Adrenal gland (tissue), 9 donors: ENCODE measurements at regions not wholly inside any gene's neighbourhood (a gene's known extent, or its start where the extent isn't known, plus 50 kb on each side); places are given as distances from the start of the nearest gene placed in this dataset.
A peak's percentile ranks its signal among the peaks of the same experiment; 100 is the strongest.

Source experiments
- DNase-seq, 7 donors: peaks; one replicate each; pipeline ENCODE4 v3.0.0-alpha.2; 2019 to 2020
- H3K27ac ChIP-seq, 5 donors: fragments of 200-600 bp; sonication (generic) in 4 of 5; 1 replicate in 3 of 5; 2 replicates in 2 of 5; pipeline versions ENCODE4 v1.5.1 to v1.8.0; 2016 to 2020; ENCODE audit warnings: mild to moderate bottlenecking in 1 of 5
- H3K27me3 ChIP-seq: fragments of 200-600 bp; 2 replicates; pipeline ENCODE4 v1.8.0; 2021
- H3K36me3 ChIP-seq, 2 donors: fragments of 200-600 bp; replicated peaks in 1 of 2; 1 replicate in 1 of 2; 2 replicates in 1 of 2; pipeline versions ENCODE4 v1.5.1 to v1.8.0; 2018 to 2022
- H3K4me1 ChIP-seq, 2 donors: fragments of 200-600 bp; replicated peaks in 1 of 2; 1 replicate in 1 of 2; 2 replicates in 1 of 2; pipeline versions ENCODE4 v1.5.1 to v1.8.0; 2018 to 2021
- H3K4me3 ChIP-seq, 4 donors: fragments of 200-600 bp; sonication (generic) in 3 of 4; one replicate each; pipeline ENCODE4 v1.5.1; 2016 to 2018
- H3K9me3 ChIP-seq, 3 donors: fragments of 200-600 bp; sonication (generic) in 1 of 3; replicated peaks in 1 of 3; 1 replicate in 2 of 3; 2 replicates in 1 of 3; pipeline versions ENCODE4 v1.5.1 to v1.8.0; 2016 to 2021
- POLR2A ChIP-seq, 2 donors: fragments of 450-650 bp; IDR thresholded peaks; one replicate each; pipeline ENCODE4 v1.6.1; 2017; ENCODE audit warnings: antibody characterized with exemption in 2 of 2, mild to moderate bottlenecking in 2 of 2, moderate library complexity in 1 of 2
- WGBS, 4 donors: extraction: QIAGEN DNeasy Blood & Tissue Kit in 2 of 4; methylation state at CpG; one replicate each; pipeline versions ENCODE4 v1.1.5 to v1.1.7; 2013 to 2017; 5-methylcytosine and 5-hydroxymethylcytosine counted together
- intact Hi-C, 2 donors: fragments of 100-400 bp; cut with DNase I; formaldehyde crosslinking; loops; one replicate each; pipeline versions ENCODE4 v1.14.1 to v1.15.0; 2022 to 2023
- TF ChIP-seq, protein P1 (sequence below), 6 experiments: fragments of 450-650 bp in 4 of 6; fragments of 200-600 bp in 2 of 6; sonication (generic) in 1 of 6; IDR thresholded peaks; 1 replicate in 5 of 6; 2 replicates in 1 of 6; pipeline versions ENCODE4 v1.5.1 to v1.8.0; 2016 to 2021; ENCODE audit warnings: antibody characterized with exemption in 6 of 6, mild to moderate bottlenecking in 2 of 6, moderate library complexity in 1 of 6
- donor health status: healthy with polysubstance abuse.
- donor health status: Bipolar disorder and iron deficiency.
- donor health status: DM: yes; HTN: yes; CAD: no.
- donor health status: DM: no; HTN: no; CAD: no.
- donor health status: DM: no; HTN: no; CAD: no.

DNA sequence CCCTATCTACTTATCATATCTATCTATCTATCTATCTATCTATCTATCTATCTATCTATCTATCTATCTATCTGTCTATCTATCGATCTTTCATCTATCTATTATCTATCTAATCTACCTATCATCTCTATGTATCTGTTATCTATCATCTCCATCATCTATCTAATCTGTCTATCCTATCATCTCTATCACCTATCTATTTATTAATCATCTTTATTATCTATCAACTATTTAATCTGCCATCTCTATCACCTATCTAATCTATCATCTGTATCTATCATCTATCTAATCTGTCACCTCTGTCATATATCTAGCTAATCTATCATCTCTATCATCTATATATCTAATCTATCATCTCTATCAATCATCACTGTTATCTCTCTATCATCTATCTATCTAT is 736.3 kb downstream of the TYW1 start:
- no peaks in the 10 kb centered on the region for H3K4me1 ChIP-seq
- no peaks in the 10 kb centered on the region for H3K36me3 ChIP-seq
- 48 to 79% (median 63%) methylated on average over 1 of the region's 1 CpG for WGBS, 4 donors
- intact Hi-C loops = no loop called here
- H3K9me3 ChIP-seq = no peaks in the 10 kb centered on the region
- no peak overlapping the region for H3K27ac ChIP-seq
- TF ChIP-seq POLR2A (IDR thresholded peaks at IDR 0.05) = no peak
- TF ChIP-seq, protein P1, sequence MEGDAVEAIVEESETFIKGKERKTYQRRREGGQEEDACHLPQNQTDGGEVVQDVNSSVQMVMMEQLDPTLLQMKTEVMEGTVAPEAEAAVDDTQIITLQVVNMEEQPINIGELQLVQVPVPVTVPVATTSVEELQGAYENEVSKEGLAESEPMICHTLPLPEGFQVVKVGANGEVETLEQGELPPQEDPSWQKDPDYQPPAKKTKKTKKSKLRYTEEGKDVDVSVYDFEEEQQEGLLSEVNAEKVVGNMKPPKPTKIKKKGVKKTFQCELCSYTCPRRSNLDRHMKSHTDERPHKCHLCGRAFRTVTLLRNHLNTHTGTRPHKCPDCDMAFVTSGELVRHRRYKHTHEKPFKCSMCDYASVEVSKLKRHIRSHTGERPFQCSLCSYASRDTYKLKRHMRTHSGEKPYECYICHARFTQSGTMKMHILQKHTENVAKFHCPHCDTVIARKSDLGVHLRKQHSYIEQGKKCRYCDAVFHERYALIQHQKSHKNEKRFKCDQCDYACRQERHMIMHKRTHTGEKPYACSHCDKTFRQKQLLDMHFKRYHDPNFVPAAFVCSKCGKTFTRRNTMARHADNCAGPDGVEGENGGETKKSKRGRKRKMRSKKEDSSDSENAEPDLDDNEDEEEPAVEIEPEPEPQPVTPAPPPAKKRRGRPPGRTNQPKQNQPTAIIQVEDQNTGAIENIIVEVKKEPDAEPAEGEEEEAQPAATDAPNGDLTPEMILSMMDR (IDR thresholded peaks at IDR 0.05) = no peak
- DNase-seq = no peak
- no peaks in the 10 kb centered on the region for H3K27me3 ChIP-seq
- H3K4me3 ChIP-seq = no peak overlapping the region

DNA sequence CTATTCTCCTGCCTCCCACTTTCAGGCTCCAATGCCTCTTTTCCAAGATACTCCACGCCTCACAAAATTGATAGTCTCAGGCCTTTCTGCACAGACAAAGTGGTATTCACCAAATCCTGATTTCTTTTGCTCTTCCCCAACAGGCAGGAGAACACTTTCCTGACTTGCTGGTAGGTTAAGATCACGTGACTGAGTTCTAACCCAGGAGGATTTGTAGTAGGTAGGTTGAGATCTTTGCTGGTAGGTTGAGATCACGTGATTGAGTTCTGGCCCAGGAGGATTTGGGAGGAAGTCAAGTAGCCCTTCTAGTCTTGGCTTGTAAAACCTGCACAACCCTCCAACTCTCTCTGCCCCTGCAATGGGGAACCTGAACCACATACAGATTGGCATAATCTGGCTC is 741.5 kb downstream of the TYW1 start:
- TF ChIP-seq, protein P1 (IDR thresholded peaks at IDR 0.05) = no peak
- TF ChIP-seq POLR2A (IDR thresholded peaks at IDR 0.05) = no peak
- no peaks in the 10 kb centered on the region for H3K27me3 ChIP-seq
- no peaks in the 10 kb centered on the region for H3K36me3 ChIP-seq
- intact Hi-C loops = no loop called here
- H3K9me3 ChIP-seq = no peaks in the 10 kb centered on the region
- no peak overlapping the region for H3K27ac ChIP-seq
- DNase-seq = no peak
- no peak overlapping the region for H3K4me3 ChIP-seq
- peaks cover 0 to 4% of the 10 kb centered on the region in 2 donors for H3K4me1 ChIP-seq
- WGBS, 4 donors = 80 to 93% (median 84%) methylated on average over 3 of the region's 3 CpGs

DNA sequence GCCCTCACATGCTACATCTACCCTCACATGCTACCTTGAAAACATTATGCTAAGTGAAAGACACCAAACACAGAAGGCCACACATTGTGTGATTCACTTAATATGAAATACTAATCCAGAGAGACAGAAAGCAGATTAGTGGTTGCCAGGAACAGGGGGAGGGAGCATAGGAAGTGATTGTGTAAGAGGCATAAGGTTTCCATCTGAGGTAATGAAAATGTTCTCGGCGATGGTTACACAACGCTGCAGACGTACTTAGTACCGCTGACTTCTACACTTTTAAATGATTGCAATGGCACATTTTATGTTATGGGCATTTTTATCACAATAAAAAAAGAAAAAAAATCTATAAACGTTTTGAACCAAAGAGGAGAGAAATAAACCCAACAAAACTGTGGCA is 742.3 kb downstream of the TYW1 start:
- Histone ChIP-seq H3K36me3 (no peaks in the 10 kb centered on the region), H3K27me3 (no peaks in the 10 kb centered on the region), H3K4me3 (no peak overlapping the region), H3K27ac (peak overlapping the region in 1 of 5 donors; percentile 57), H3K4me1 (peaks cover 0 to 4% of the 10 kb centered on the region in 2 donors), H3K9me3 (no peaks in the 10 kb centered on the region)
- peak; percentile 16 to 82 (median 57) for DNase-seq
- intact Hi-C loops = no loop called here
- WGBS, 4 donors = 34 to 44% (median 38%) methylated on average over 6 of the region's 6 CpGs
- no peak for TF ChIP-seq POLR2A (IDR thresholded peaks at IDR 0.05)
- TF ChIP-seq, protein P1 (IDR thresholded peaks at IDR 0.05) = no peak

DNA sequence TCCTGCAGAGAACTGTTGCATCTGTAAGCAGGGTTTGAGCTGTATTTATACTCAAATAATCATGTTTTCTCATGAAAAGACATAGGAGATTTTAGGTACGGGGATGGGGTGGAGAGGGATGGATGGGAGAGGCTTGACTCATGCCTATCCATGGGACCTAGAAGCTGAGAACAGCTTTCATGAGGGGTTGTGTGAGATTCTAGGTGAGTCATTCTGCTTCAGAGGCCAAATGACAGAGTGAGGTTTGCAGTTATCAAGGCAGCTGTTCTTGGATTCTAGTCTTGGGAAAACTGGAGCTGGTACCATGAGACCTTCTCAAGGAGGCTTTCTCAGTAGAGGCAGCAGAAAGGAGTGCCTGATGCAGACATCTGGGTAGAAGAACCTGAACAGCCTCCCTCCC is 746.9 kb downstream of the TYW1 start:
- Histone ChIP-seq H3K4me1 (peaks cover 0 to 3% of the 10 kb centered on the region in 2 donors), H3K36me3 (no peaks in the 10 kb centered on the region), H3K27ac (no peak overlapping the region), H3K9me3 (no peaks in the 10 kb centered on the region), H3K27me3 (no peaks in the 10 kb centered on the region), H3K4me3 (no peak overlapping the region)
- 75 to 91% (median 84%) methylated on average over 1 of the region's 1 CpG for WGBS, 4 donors
- DNase-seq = no peak
- intact Hi-C loops = no loop called here
- TF ChIP-seq, protein P1 (IDR thresholded peaks at IDR 0.05) = no peak
- no peak for TF ChIP-seq POLR2A (IDR thresholded peaks at IDR 0.05)
